ENCODE measurements at regions not wholly inside any gene's neighbourhood (a gene's known extent, or its start where the extent isn't known, plus 50 kb on each side); places are given as distances from the start of the nearest gene placed in this dataset.

DNA sequence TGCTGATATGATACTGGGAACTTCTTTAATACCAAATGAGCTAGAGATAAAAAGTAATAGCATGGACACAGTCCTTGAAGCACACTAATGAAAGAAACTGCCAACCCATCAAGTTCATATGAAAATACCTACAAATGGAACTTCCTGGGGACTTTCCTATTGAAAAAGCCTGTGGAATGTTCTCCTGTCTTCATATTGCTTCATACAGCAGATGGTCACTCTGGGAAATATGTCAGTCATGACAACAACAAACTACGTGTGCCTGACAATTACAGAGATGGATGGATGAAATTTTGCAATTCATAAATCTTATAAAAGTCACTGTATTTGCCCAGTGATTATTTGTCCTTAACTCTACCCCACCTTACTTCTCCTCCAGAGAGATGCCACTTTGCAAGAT, 106.6 kb upstream of the COL1A2 start:
- TF ChIP-seq EZH2 (IDR thresholded peaks at IDR 0.05; ENCODE audit: low read depth) = no peak
- TF ChIP-seq, protein P1, sequence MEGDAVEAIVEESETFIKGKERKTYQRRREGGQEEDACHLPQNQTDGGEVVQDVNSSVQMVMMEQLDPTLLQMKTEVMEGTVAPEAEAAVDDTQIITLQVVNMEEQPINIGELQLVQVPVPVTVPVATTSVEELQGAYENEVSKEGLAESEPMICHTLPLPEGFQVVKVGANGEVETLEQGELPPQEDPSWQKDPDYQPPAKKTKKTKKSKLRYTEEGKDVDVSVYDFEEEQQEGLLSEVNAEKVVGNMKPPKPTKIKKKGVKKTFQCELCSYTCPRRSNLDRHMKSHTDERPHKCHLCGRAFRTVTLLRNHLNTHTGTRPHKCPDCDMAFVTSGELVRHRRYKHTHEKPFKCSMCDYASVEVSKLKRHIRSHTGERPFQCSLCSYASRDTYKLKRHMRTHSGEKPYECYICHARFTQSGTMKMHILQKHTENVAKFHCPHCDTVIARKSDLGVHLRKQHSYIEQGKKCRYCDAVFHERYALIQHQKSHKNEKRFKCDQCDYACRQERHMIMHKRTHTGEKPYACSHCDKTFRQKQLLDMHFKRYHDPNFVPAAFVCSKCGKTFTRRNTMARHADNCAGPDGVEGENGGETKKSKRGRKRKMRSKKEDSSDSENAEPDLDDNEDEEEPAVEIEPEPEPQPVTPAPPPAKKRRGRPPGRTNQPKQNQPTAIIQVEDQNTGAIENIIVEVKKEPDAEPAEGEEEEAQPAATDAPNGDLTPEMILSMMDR (conservative IDR thresholded peaks at IDR 0.05) = no peak
